Sciatic nerve (tissue), 2 donors: ENCODE measurements at regions not wholly inside any gene's neighbourhood (a gene's known extent, or its start where the extent isn't known, plus 50 kb on each side); places are given as distances from the start of the nearest gene placed in this dataset.
A peak's percentile ranks its signal among the peaks of the same experiment; 100 is the strongest.

Source experiments
- ATAC-seq: fragments of 200-7000 bp; cut with Tn5 transposase; one replicate; pipeline ENCODE4 v1.9.1; 2020; ENCODE audit warnings: mild to moderate bottlenecking, moderate library complexity
- DNase-seq: peaks from one replicate; pipeline ENCODE4 v3.0.0-alpha.2; 2020; ENCODE audit warnings: low spot score
- intact Hi-C: fragments of 100-400 bp; cut with DNase I; formaldehyde crosslinking; loops from one replicate; pipeline ENCODE4 v1.14.2; 2022
- donor health status: DM: no; HTN: no; CAD: no.
- donor health status: DM: no; HTN: no; CAD: no.

- no peak for ATAC-seq
- no peak for DNase-seq
- intact Hi-C loops, result loop anchor here (10.0 kb wide), 2 partner anchors 271 to 541 kb away; partner anchors contain the start of gene ADAMTS16
These were observed 266.0 kb upstream of the ADAMTS16 start for GRCh38 chr5:4874097-4874496.

GRCh38 chr5:4875942-4876341, 264.2 kb upstream of the ADAMTS16 start:
- ATAC-seq (no peak), DNase-seq (no peak)
- intact Hi-C loops, result loop anchor here (10.0 kb wide), 2 partner anchors 269 to 539 kb away; partner anchors contain the start of gene ADAMTS16

- ATAC-seq, result no peak
- DNase-seq, result no peak
- intact Hi-C loops, result loop anchor here (10.0 kb wide), 2 partner anchors 268 to 538 kb away; partner anchors contain the start of gene ADAMTS16
These were observed 263.3 kb upstream of the ADAMTS16 start for GRCh38 chr5:4876804-4877203.

GRCh38 chr5:4877579-4877978, 262.6 kb upstream of the ADAMTS16 start:
- no peak for ATAC-seq
- intact Hi-C loops, result loop anchor here (10.0 kb wide), 2 partner anchors 267 to 537 kb away; partner anchors contain the start of gene ADAMTS16
- no peak for DNase-seq

- intact Hi-C loops, result loop anchor here (10.0 kb wide), 2 partner anchors 266 to 536 kb away; partner anchors contain the start of gene ADAMTS16
- no peak for ATAC-seq
- no peak for DNase-seq
These were observed 261.1 kb upstream of the ADAMTS16 start for GRCh38 chr5:4879075-4879474.

GRCh38 chr5:4879693-4880303, 260.3 kb upstream of the ADAMTS16 start:
- ATAC-seq, result peak; percentile 86
- intact Hi-C loops, result loop anchor here (10.0 kb wide), 2 partner anchors 265 to 535 kb away; partner anchors contain the start of gene ADAMTS16
- DNase-seq, result peak; percentile 88

- ATAC-seq (peak; percentile 6), DNase-seq (no peak)
- intact Hi-C loops, result no loop called here
These were observed 259.8 kb upstream of the ADAMTS16 start for GRCh38 chr5:4880304-4880741.

GRCh38 chr5:4881366-4882002, 258.6 kb upstream of the ADAMTS16 start:
- DNase-seq, result no peak
- no peak for ATAC-seq
- intact Hi-C loops, result no loop called here

GRCh38 chr5:4882186-4882585, 257.9 kb upstream of the ADAMTS16 start:
- no peak for ATAC-seq
- DNase-seq, result no peak
- intact Hi-C loops, result no loop called here

GRCh38 chr5:4883360-4883759, 256.8 kb upstream of the ADAMTS16 start:
- DNase-seq (no peak), ATAC-seq (no peak)
- intact Hi-C loops, result no loop called here

- DNase-seq (no peak), ATAC-seq (no peak)
- intact Hi-C loops, result no loop called here
These were observed 246.9 kb upstream of the ADAMTS16 start for GRCh38 chr5:4893063-4893744.

- no peak for ATAC-seq
- intact Hi-C loops, result no loop called here
- no peak for DNase-seq
These were observed 243.8 kb upstream of the ADAMTS16 start for GRCh38 chr5:4896328-4896727.

- DNase-seq (no peak), ATAC-seq (no peak)
- intact Hi-C loops, result no loop called here
These were observed 238.8 kb upstream of the ADAMTS16 start for GRCh38 chr5:4901305-4901811.

GRCh38 chr5:4901924-4902323, 238.2 kb upstream of the ADAMTS16 start:
- DNase-seq (no peak), ATAC-seq (peak; percentile 33)
- intact Hi-C loops, result no loop called here

- peak; percentile 95 for ATAC-seq
- intact Hi-C loops, result no loop called here
- peak; percentile 72 for DNase-seq
These were observed 234.2 kb upstream of the ADAMTS16 start for GRCh38 chr5:4905674-4906520.

- DNase-seq, result no peak
- ATAC-seq, result no peak
- intact Hi-C loops, result no loop called here
These were observed 233.3 kb upstream of the ADAMTS16 start for GRCh38 chr5:4906786-4907185.

- intact Hi-C loops, result no loop called here
- no peak for ATAC-seq
- no peak for DNase-seq
These were observed 232.6 kb upstream of the ADAMTS16 start for GRCh38 chr5:4907571-4907970.

GRCh38 chr5:4909086-4909485, 231.0 kb upstream of the ADAMTS16 start:
- no peak for ATAC-seq
- DNase-seq, result no peak
- intact Hi-C loops, result loop anchor here (2.0 kb wide), 1 partner anchor 16 kb away; no protein-coding TSS in a partner anchor
